Testis (tissue), 2 donors: ENCODE measurements at regions not wholly inside any gene's neighbourhood (a gene's known extent, or its start where the extent isn't known, plus 50 kb on each side); places are given as distances from the start of the nearest gene placed in this dataset.
A peak's percentile ranks its signal among the peaks of the same experiment; 100 is the strongest.

Source experiments
- POLR2A ChIP-seq: fragments of 450-650 bp; IDR thresholded peaks from one replicate; pipeline ENCODE4 v1.6.1; 2017; ENCODE audit warnings: antibody characterized with exemption, mild to moderate bottlenecking, moderate library complexity
- TF ChIP-seq, protein P1 (sequence below), 3 experiments: fragments of 450-650 bp in 2 of 3; fragments of 200-600 bp in 1 of 3; sonication (generic) in 1 of 3; IDR thresholded peaks; one replicate each; pipeline ENCODE4 v1.5.1; 2016 to 2019; ENCODE audit warnings: antibody characterized with exemption in 3 of 3, mild to moderate bottlenecking in 2 of 3, moderate library complexity in 1 of 3

DNA sequence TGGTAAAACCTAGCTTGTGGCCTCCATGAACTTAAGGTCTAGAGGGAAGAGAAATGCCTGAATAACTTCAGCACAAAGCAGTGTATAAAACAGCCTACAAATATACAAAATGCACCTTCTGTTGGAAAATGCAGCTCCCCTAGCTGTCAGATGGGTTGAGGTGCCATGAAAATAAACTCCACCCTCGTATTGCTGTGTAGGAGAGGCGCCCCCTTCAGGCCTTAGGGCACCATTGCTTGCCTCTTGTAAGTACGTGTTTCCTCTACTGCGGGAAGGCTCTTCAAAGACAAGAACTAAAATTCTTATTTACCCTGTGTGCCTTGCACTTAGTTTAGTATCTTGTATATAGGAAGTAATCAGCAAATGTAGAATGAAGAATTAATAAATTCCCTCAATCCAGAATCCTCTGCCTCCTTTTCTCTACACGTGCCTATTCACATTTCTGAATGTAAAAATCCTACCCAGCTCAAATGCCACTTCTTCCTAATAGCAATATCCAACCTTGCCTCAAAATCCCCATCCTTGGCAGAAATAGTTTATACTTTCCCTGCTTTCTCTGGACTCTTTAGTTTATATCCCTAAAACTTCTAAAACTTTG lies 393.7 kb upstream of the PDE4D start:
- no peak for TF ChIP-seq POLR2A
- TF ChIP-seq, protein P1, sequence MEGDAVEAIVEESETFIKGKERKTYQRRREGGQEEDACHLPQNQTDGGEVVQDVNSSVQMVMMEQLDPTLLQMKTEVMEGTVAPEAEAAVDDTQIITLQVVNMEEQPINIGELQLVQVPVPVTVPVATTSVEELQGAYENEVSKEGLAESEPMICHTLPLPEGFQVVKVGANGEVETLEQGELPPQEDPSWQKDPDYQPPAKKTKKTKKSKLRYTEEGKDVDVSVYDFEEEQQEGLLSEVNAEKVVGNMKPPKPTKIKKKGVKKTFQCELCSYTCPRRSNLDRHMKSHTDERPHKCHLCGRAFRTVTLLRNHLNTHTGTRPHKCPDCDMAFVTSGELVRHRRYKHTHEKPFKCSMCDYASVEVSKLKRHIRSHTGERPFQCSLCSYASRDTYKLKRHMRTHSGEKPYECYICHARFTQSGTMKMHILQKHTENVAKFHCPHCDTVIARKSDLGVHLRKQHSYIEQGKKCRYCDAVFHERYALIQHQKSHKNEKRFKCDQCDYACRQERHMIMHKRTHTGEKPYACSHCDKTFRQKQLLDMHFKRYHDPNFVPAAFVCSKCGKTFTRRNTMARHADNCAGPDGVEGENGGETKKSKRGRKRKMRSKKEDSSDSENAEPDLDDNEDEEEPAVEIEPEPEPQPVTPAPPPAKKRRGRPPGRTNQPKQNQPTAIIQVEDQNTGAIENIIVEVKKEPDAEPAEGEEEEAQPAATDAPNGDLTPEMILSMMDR (IDR thresholded peaks at IDR 0.05) = peak; percentile 62 to 72 (median 68)
